Stimulated activated CD8-positive, alpha-beta memory T cell treated with anti-CD3 and anti-CD28 coated beads, Interleukin-7, amount 100 ng/mL, for 4 hours (primary cell): ENCODE measurements at regions not wholly inside any gene's neighbourhood (a gene's known extent, or its start where the extent isn't known, plus 50 kb on each side); places are given as distances from the start of the nearest gene placed in this dataset.

Experiments used
- DNase-seq, 2 donors: peaks; one replicate each; pipeline ENCODE4 v3.0.0-alpha.2; 2020; ENCODE audit warnings: low read depth in 2 of 2

DNA sequence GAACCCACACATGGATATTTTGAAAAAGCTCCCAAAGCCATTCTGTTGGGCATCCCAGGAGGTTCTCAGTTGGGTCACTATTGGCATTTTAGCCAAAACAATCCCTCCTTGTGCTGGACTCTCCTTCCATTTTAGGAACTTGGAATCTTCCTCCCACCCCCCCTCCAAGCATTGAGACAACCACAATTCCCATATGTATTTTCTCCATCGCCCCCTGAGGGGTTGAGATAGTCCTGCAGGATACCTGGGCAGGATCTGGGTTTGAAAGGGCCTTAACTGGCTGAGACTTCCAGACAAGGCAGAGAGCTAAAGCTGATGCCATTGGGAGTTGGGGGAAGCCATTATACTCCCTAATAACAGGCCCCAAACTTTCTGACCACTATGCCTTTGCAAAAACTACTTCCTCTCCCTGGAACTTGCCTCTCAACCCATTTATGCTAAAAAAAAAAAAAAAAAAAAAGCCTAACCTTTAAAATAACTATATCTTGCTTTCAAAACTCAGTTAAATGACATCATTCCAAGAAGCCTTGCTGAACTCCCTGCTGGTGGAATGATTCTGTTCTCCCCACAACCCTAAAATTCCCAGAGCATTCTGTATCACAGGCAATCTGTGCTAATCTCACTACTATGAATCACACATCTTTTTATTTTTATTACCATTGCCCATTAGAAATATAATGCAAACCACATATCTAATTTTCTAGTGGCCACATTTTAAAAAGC is 77.5 kb upstream of the PDE1C start:
- no peak for DNase-seq

DNA sequence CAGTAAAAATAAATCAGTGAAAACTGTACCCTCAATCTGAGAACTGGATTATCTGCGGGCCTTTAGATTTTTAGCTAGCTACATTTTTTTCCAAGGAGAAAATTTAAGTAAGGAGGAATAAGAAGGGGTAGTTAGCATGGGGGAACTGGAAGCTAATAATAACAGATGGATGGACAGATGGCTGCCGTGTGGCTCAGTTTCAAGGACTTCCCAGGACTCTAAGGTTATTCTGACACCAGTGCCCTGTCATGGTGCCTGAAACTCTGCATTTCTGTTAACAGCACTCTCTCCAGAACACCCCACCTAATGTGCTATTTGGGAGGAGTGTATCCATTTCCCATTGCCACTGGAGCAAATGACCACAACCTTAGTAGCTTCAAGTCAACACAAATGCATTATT is 75.7 kb upstream of the PDE1C start:
- no peak for DNase-seq

DNA sequence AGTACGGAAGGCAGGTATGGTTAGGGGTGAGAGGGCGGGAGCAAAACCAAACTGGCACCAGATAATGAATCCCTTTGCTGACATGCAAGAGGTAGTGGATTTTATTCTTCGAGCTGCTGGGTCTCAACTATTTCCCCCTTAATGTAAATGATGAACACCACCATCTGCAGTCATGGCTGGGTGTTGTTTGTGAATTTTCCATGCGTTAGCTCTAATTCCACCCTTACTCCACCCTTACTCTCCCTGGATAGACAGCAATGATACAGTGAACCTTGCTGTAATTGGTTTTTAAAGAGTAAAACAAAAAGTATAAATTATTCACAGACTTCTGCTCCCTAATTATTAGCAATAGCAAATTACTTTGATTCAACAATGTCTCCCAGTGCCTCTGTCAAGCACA is 74.5 kb upstream of the PDE1C start:
- DNase-seq, result no peak

DNA sequence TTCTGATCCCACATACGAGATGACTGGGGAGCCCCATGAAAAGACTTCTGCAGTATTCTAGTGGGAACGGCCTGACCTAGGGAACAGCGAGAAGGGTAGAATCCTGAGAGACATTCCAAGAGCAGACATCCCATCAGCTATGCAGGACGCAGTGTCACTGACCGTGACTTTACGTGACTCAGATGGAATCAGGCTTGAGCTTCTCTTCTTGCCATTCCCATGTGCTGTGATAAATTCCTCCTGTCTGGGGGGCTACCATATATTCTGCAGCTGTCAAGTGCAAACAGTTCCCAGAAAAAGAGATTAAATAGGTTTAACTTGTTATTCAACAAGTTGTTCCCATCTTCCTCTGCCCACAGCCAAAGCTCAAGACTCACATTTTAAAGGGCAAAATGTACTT is 73.1 kb upstream of the PDE1C start:
- no peak for DNase-seq

DNA sequence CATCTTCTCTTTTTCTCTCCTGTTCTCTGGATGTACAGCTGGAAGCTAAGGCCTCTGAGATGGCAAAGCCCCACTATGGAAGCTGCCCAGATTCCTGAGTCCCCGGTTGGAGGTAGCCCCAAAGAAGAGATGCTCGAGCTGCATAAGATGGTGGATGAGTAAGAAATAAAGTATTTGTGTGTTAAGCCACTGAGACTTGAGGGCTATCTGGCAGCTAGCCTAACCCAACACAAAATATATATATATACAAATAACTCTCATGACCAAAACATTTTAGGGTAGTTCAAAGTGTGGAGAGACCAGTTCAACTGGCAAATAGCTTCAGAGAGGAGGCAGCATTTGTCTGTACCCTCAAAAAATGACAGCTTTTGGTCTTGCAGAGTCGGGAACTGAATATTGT is 72.4 kb upstream of the PDE1C start:
- DNase-seq, result no peak

DNA sequence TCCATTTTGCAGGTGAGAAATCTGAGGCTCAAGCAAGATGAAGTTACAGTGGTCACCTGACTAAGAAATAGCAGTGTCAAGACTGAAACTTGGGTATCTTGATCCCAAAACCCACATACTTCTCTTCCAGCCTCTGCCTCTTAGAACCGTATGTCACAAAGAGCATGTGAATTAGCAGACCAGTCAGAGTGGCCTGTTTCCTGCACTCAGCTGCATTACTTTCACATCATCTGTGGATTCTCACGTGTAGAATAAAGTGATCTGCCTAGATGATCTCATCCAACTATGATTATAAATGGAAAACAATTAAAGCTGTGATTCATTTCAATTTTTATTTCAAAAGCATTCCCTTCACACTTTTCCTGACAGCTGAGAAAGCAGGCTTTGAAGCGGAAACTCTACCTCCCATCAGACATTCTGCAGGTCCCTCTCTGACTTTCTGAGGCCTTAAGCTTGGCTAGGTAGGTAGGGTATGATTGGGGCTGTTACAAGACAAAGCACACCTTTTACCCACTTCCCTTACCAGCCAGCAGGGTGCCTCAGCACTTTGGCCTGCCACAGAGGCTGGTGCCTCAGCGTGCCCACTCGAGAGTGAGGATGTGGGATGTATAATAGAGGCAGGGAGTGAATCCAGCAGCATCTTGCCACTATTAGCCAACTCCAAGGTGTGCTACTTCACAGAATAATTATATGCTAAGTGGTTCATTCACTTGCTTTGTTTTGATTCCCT is 70.2 kb upstream of the PDE1C start:
- no peak for DNase-seq

DNA sequence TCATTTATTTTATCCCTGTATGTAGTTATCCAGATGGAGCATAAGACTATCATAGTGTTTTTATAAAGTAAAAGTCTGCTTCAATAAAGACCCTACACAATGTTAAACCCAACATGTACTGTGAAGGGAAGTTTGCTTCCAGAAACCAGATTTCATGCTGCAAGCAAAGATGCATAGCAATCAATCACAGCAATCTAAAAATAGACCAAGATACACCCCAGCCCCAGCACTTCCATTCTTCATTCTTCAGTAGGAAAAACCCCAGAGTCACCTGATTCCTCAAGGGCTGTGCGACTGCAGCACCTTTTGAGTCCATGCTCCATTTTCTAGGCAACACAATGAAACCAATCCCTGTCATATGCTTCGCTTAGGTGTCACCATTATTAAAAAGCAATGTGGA is 66.9 kb upstream of the PDE1C start:
- no peak for DNase-seq

DNA sequence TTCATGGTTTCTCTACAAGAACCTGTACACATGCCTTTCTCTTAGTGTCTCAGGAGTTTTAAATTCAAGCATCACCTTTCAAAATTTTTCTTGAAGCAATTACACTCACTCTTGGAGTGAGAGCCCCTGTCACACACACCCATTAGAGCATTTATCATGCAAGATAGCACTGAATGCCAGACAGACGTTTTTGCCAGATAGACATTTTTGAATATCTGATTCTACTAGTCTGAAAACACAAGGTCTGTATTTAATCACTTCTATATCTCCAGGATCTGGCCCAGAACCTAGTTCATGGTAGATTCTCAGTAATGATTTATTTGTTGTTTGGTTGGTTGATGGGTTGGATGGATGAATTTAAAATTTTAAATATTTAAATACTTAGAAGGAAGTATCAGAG is 60.9 kb upstream of the PDE1C start:
- no peak for DNase-seq

DNA sequence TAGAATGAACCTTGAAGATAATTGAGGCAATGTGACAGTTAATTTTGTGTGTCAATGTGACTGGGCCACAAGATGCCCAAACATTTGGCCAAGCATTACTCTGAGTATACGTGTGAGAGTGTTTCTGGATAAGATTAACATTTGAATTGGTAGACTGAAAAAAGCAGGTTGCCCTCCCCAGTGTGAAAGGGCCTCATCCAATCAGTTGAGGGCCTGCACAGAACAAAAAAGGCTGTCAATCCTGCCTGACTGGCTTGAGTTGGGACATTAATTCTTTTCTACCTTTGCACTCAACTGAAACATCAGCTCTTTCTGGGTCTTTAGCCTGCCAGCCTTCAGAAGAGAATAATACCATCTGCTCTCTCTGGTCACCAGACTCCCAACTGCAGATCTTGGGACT is 56.6 kb upstream of the PDE1C start:
- DNase-seq, result no peak
